ENCODE measurements at regions not wholly inside any gene's neighbourhood (a gene's known extent, or its start where the extent isn't known, plus 50 kb on each side); places are given as distances from the start of the nearest gene placed in this dataset.

DNA sequence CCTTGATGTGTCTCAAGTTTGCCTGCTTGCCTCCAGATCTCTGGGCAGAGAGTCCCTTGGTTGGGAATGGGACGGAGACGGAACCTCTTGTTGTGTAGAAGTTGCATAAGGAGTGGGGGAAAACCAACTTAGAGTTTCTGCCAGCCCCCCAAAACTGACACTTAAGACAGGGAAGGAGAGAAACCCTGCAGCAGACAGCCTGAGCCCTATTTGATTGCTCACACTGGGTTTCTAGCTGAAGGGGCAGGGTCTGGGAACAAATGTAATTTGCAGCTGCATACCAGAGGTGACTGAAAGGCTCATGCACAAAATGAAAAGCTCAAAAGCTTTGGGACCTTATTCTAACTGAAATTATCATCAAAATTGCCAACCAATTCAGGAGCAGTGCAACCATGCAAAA, 254.5 kb downstream of the RASEF start:
- TF ChIP-seq POLR2A (IDR thresholded peaks at IDR 0.05; ENCODE audit: low read length): no peak
- TF ChIP-seq RAD21 (conservative IDR thresholded peaks at IDR 0.05 in 1 of 2, IDR thresholded peaks at IDR 0.05 in 1 of 2): no peak
- TF ChIP-seq, protein P1, sequence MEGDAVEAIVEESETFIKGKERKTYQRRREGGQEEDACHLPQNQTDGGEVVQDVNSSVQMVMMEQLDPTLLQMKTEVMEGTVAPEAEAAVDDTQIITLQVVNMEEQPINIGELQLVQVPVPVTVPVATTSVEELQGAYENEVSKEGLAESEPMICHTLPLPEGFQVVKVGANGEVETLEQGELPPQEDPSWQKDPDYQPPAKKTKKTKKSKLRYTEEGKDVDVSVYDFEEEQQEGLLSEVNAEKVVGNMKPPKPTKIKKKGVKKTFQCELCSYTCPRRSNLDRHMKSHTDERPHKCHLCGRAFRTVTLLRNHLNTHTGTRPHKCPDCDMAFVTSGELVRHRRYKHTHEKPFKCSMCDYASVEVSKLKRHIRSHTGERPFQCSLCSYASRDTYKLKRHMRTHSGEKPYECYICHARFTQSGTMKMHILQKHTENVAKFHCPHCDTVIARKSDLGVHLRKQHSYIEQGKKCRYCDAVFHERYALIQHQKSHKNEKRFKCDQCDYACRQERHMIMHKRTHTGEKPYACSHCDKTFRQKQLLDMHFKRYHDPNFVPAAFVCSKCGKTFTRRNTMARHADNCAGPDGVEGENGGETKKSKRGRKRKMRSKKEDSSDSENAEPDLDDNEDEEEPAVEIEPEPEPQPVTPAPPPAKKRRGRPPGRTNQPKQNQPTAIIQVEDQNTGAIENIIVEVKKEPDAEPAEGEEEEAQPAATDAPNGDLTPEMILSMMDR (IDR thresholded peaks at IDR 0.05): no peak
- TF ChIP-seq EHMT2 (IDR thresholded peaks at IDR 0.05; ENCODE audit: low read depth): no peak
- no peak for TF ChIP-seq RFX5 (IDR thresholded peaks at IDR 0.05)
- TF ChIP-seq BHLHE40 (IDR thresholded peaks at IDR 0.05; ENCODE audit: low read depth, low read length): no peak
- no peak for TF ChIP-seq POLR2AphosphoS2 (conservative IDR thresholded peaks at IDR 0.05; ENCODE audit: low read length)
- TF ChIP-seq, protein P2, sequence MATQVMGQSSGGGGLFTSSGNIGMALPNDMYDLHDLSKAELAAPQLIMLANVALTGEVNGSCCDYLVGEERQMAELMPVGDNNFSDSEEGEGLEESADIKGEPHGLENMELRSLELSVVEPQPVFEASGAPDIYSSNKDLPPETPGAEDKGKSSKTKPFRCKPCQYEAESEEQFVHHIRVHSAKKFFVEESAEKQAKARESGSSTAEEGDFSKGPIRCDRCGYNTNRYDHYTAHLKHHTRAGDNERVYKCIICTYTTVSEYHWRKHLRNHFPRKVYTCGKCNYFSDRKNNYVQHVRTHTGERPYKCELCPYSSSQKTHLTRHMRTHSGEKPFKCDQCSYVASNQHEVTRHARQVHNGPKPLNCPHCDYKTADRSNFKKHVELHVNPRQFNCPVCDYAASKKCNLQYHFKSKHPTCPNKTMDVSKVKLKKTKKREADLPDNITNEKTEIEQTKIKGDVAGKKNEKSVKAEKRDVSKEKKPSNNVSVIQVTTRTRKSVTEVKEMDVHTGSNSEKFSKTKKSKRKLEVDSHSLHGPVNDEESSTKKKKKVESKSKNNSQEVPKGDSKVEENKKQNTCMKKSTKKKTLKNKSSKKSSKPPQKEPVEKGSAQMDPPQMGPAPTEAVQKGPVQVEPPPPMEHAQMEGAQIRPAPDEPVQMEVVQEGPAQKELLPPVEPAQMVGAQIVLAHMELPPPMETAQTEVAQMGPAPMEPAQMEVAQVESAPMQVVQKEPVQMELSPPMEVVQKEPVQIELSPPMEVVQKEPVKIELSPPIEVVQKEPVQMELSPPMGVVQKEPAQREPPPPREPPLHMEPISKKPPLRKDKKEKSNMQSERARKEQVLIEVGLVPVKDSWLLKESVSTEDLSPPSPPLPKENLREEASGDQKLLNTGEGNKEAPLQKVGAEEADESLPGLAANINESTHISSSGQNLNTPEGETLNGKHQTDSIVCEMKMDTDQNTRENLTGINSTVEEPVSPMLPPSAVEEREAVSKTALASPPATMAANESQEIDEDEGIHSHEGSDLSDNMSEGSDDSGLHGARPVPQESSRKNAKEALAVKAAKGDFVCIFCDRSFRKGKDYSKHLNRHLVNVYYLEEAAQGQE (IDR thresholded peaks at IDR 0.05): no peak
- TF ChIP-seq, protein P3, sequence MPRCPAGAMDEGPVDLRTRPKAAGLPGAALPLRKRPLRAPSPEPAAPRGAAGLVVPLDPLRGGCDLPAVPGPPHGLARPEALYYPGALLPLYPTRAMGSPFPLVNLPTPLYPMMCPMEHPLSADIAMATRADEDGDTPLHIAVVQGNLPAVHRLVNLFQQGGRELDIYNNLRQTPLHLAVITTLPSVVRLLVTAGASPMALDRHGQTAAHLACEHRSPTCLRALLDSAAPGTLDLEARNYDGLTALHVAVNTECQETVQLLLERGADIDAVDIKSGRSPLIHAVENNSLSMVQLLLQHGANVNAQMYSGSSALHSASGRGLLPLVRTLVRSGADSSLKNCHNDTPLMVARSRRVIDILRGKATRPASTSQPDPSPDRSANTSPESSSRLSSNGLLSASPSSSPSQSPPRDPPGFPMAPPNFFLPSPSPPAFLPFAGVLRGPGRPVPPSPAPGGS (IDR thresholded peaks at IDR 0.05): no peak
- TF ChIP-seq, protein P4, sequence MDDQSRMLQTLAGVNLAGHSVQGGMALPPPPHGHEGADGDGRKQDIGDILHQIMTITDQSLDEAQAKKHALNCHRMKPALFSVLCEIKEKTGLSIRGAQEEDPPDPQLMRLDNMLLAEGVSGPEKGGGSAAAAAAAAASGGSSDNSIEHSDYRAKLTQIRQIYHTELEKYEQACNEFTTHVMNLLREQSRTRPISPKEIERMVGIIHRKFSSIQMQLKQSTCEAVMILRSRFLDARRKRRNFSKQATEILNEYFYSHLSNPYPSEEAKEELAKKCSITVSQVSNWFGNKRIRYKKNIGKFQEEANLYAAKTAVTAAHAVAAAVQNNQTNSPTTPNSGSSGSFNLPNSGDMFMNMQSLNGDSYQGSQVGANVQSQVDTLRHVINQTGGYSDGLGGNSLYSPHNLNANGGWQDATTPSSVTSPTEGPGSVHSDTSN (IDR thresholded peaks at IDR 0.05): no peak
- no peak for TF ChIP-seq MAFK (IDR thresholded peaks at IDR 0.05; ENCODE audit: partially characterized antibody)
- TF ChIP-seq HOXA7 (CRISPR knock-in tag; IDR thresholded peaks at IDR 0.05): no peak
- no peak for TF ChIP-seq NR3C1 (IDR thresholded peaks at IDR 0.05)

Measured in A549 (cell line).